Stimulated activated naive CD4-positive, alpha-beta T cell (primary cell): ENCODE measurements at regions not wholly inside any gene's neighbourhood (a gene's known extent, or its start where the extent isn't known, plus 50 kb on each side); places are given as distances from the start of the nearest gene placed in this dataset.
"Not testable (repeated sequence)": the region's sequence is repeated elsewhere in the genome, so short reads cannot be mapped to it uniquely, and the experiment has no call there.

Experiments
- DNase-seq, 6 experiments: peaks; one replicate each; lab custom pipeline; 2025; lab: John Stamatoyannopoulos, UW

- no peak for DNase-seq
These were observed 163.9 kb upstream of the PPP1R3A start for GRCh38 chr7:114082642-114083165.

- DNase-seq, result no peak
These were observed 163.0 kb upstream of the PPP1R3A start for GRCh38 chr7:114081606-114082425.

- DNase-seq, result not testable (repeated sequence)
These were observed 158.3 kb upstream of the PPP1R3A start for GRCh38 chr7:114077158-114077524.

- not testable (repeated sequence) for DNase-seq
These were observed 157.8 kb upstream of the PPP1R3A start for GRCh38 chr7:114076392-114077157.

DNA sequence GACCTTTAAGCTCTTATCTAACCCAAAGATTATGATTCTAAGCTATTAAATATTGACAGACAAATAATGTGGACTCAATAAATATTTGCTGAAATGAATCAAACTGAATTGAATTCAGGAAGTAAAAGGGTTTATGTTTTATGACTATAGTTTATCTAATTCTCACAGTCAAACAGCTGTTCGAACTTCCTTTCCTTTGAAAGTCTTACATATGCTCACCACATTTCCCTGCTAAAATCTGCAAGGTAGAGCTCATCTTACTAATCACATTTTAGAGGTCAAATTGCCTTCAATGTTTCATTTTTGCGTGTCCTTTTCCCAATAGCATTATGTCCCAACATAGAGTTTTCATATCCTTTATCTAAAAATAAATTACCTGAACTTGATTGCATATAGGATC is 154.9 kb upstream of the PPP1R3A start:
- DNase-seq, result no peak

DNA sequence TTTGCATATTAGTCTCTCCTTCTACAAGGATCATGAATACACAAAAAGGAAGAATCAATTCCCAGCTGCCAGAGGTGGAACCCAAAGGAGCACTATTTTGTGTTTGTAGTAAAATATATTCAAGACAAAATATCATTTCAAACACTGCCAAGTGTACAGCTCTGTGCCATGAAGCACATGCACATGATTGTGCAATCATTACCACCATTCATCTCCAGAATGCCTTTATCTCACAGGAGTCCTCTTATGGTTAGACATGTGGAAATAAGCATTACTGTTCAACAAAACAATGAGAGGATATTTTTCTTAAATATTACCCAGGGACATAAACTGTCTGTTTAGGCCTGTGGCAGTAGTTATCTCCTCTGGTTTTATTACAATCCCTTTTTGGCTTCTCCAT is 151.4 kb upstream of the PPP1R3A start:
- no peak for DNase-seq

DNA sequence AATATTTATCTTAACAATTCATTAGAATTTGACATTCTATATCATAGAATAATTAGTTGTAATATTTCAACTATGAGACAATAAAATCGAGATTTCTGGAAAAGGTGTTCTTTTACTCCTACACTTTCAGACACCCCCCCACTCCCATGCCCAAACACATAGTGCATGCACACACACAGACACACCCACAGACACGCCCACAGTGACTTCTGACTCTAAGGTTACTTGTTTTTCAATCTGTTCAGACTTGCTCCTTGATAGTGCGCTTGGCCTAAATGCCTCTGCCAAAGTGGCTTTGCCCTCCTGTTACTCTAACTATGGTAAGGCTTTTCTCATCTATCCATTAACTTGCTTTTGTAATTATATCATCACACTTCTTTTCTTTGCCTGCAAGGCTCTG is 144.0 kb upstream of the PPP1R3A start:
- DNase-seq, result no peak

GRCh38 chr7:114051871-114052331 is 133.1 kb upstream of the PPP1R3A start:
- no peak for DNase-seq

DNA sequence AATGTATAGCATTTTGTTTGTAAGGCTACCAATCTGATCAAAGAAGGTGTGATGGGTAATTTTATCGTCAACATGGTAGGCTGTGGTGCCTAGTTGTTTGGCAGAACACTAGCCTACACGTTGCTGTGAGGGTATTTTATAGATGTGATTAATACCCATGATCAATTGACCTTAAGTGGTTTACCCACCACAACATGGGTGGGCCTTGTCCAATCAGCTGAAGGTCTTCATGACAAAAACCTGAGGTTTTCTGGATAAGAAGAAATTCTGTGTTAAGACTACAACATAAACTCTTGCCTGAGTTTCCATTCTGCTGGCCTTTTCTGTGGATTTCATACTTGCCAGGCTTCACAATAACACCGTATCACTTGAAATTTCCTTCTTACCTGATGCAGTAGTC is 131.8 kb upstream of the PPP1R3A start:
- DNase-seq, result no peak

- no peak for DNase-seq
These were observed 129.8 kb upstream of the PPP1R3A start for GRCh38 chr7:114048386-114049235.

DNA sequence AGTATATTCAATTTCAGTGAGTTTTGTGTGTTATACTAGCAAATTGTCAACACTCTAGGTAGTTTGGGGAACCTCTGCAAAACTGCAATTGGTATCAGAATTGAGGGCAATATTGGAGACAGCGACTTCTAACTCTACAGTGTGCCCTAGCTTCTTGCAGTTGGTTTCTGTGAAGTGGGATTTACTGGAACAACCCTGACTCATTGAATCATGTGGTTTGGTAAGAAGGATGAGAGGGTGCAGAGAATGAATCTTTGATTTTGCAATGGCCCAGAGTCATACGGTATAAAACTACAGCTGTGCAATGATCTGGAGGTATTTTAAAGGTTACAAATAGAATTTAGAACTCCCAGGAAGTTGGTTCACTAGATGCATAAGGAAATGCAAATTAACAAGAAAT is 129.1 kb upstream of the PPP1R3A start:
- DNase-seq, result no peak

GRCh38 chr7:114033475-114033874 is 114.7 kb upstream of the PPP1R3A start:
- no peak for DNase-seq

DNA sequence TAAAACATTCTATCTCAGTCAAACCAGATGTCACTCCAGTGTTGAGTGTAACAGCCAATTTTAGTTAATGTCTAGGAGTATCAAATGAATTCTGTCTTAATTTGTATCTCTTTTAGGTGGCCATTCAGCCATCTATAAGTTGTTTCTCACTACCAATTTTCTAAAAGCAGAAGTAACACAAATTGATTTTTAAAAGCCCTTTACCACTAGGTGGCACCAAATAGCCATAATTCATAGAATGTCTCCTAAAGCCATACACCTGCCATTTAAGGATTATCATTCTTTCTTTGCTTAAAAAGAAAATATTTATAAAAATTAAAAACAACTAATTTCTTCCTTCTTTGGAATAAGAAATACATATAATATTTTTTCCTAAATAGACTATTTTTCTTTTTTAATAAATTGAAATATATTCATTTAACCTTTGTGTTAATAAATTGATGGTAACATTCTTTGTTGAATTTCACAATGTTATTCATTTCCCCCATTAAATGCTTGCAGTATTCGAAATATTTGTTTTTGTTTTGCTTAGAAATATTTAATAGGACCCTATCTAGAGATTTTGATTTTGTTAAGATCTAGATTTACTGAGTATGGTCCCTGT is 107.8 kb upstream of the PPP1R3A start:
- peak in 3 of 6 experiments; percentile 20 to 67 (median 43) for DNase-seq

GRCh38 chr7:114021135-114021534 is 102.3 kb upstream of the PPP1R3A start:
- no peak for DNase-seq

DNA sequence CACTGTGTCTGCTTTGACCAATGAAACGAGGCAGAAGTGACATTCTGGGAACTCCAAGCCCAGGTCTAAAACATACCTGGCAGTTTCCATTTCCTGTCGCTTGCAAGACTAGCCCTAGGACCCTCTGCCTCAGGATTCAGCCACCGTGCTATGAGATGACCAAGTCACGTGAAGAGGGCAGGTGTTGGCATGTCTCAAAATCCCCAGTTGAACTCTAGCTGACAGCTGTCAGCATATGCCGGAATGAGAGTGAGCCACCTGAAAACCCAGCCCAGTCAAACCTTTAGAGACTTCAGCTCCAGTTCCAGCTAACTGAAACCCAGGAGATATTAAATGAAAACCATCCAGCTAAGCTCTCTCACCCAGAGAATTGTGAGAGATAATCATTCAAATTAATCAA is 89.9 kb upstream of the PPP1R3A start:
- DNase-seq, result no peak

DNA sequence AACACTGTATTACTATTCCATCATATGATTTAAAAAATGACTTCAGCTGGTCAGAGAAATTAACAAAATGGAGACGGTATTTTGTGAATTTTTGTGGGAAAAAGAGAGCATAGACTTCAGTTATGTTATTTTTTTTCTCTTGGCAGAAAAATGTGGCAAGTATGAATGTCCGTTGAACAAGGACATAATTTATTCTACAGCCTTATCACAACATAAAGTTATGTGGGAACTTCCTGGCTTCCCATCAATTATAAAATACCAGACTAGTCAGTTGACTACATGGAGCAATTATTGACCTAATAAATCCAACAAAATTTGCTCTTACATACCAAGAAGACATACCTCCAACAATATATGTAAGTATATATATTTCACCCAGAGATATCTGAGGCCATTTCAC is 88.6 kb upstream of the PPP1R3A start:
- DNase-seq, result no peak

DNA sequence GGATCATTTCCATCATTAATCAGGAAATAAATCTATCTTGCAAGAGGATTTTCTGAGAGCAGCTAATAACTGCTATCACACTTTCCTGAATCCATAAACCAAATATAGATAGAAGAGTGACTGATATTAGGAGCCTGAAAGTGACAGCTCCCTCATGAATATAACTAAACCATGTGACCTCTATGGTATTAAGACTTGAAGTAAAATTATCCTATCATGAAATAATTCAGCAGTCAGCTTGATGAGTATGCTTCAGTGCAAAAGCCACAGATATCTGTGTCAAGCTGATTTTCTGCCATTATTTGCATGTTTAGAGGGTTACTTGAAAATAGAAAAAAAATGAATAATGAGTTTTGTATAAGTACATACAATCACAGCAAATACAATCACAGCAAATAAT is 80.1 kb upstream of the PPP1R3A start:
- no peak for DNase-seq

DNA sequence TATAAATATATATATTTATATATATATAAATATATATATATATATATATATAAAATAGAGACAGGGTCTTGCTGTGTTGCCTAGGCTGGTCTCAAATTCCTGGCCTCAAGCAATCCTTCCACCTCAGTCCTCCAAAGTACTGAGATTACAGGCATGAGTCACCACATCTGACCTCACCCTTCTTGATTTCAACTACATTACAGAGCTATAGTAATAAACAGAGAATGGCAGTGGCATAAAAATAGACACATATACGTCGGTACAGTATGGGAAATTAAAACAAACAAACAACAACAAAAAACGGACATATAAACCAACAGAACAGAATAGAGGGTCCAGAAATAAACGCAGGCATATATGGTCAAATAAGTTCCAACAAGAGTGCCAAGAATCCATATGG is 77.6 kb upstream of the PPP1R3A start:
- no peak for DNase-seq

GRCh38 chr7:113986216-113986615 is 67.4 kb upstream of the PPP1R3A start:
- no peak for DNase-seq

- DNase-seq, result no peak
These were observed 57.7 kb upstream of the PPP1R3A start for GRCh38 chr7:113976508-113976907.

DNA sequence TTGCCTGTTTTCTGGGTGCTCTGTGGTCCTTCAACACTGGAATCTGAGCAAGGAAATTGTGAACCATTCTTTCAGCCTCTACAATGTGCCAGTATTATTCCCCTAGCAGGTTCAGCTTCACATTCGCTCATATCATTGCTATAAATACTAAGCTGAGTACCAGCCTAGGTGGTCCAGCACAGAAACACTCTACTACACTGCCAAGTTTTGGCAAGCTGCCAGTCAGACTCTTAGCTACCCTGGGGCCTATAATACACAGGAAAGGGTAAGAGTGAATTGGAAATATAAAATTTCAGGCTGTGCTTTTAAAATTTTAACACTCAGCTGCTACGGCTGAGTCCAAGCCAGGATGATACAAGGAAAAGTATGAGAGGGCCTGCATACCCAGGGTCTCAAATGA is 49.9 kb upstream of the PPP1R3A start:
- no peak for DNase-seq
